H1 (cell line): ENCODE measurements at regions not wholly inside any gene's neighbourhood (a gene's known extent, or its start where the extent isn't known, plus 50 kb on each side); places are given as distances from the start of the nearest gene placed in this dataset.

Source experiments
- BACH1 ChIP-seq: IDR thresholded peaks from 2 replicates; pipeline ENCODE4 v1.6.1; 2012; ENCODE audit warnings: low read length, improper control_type of control experiment
- BRCA1 ChIP-seq: IDR thresholded peaks from 2 replicates; pipeline ENCODE4 v1.6.1; 2012; ENCODE audit warnings: low read depth, low read length, improper control_type of control experiment
- CBX8 ChIP-seq: fragments of 300-800, 300-1000 bp; sonication (generic); IDR thresholded peaks from 2 replicates; pipeline ENCODE4 v1.7.1; 2016; ENCODE audit warnings: low read depth, low read length, borderline replicate concordance
- MAX ChIP-seq: IDR thresholded peaks from 2 replicates; pipeline ENCODE4 v1.6.1; 2012; ENCODE audit warnings: inconsistent platforms
- NRF1 ChIP-seq: IDR thresholded peaks from 2 replicates; pipeline ENCODE4 v1.6.1; 2011; ENCODE audit warnings: mild to moderate bottlenecking, low read depth, low read length, improper control_type of control experiment
- PHF8 ChIP-seq: fragments of 200-600 bp; sonication (generic); conservative IDR thresholded peaks from 2 replicates; pipeline ENCODE4 v1.7.1; 2012; ENCODE audit warnings: low read depth, mild to moderate bottlenecking, inconsistent platforms, low read length, moderate library complexity
- SIN3A ChIP-seq, 2 experiments: IDR thresholded peaks in 1 of 2; conservative IDR thresholded peaks in 1 of 2; 2 replicates each; pipeline ENCODE4 v1.6.1; 2011 to 2012; ENCODE audit warnings: low read length in 2 of 2, improper control_type of control experiment in 1 of 2, low read depth in 1 of 2, mild to moderate bottlenecking in 1 of 2

GRCh38 chr6:112947507-112947906 lies 600.4 kb downstream of the RFPL4B start (continued):
- TF ChIP-seq CBX8 (no peak), BACH1 (no peak), SIN3A (conservative IDR thresholded peaks at IDR 0.05 in 1 of 2, IDR thresholded peaks at IDR 0.05 in 1 of 2; ENCODE audit: low read depth in 1 of 2, low read length in 2 of 2) (no peak), NRF1 (no peak), MAX (no peak), BRCA1 (no peak), PHF8 (no peak)
